Activated CD4-positive, alpha-beta T cell treated with anti-CD3 and anti-CD28 coated beads for 4 hours (primary cell): ENCODE measurements at regions not wholly inside any gene's neighbourhood (a gene's known extent, or its start where the extent isn't known, plus 50 kb on each side); places are given as distances from the start of the nearest gene placed in this dataset.
"Not testable (repeated sequence)": the region's sequence is repeated elsewhere in the genome, so short reads cannot be mapped to it uniquely, and the experiment has no call there.

ENCODE experiments used
- DNase-seq, 2 donors: peaks; one replicate each; pipeline ENCODE4 v3.0.0-alpha.2; 2020

DNA sequence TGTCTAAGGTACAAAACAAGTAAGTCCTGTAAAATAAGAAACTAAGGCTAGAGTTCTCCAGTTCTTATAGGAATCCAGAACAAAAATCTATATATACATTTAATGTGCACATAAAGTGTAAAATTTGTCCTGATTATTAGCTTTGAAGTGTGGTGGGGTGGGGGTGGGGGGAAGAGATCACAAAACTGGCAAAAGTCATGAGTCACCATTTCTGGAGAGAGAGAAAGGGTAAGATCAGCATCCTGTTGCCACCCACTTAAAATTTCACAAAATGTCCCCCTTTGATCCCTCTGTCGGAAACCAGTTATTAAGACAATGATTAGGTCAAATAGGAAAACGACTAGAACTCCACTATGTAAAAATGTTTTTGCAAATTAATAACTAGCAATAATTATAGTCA, 482.0 kb upstream of the POU3F2 start:
- no peak for DNase-seq

DNA sequence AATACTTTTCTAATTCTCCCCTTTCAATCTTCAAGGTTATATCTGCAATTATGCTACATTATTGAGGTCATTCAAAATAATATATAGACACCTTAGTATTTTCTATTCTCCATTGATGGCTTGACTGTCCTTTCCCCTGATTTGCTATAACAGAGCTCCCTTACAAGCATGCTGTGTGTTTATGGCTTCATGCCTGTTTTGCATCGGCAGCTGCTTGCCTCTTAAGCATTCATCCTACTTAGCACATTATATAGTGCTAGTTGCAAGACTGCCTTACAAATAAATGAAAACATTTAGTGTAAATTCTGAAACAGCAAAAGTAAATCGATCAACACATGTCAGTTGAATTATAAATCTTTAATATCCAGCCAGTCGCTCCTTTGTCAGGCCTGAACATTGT, 476.2 kb upstream of the POU3F2 start:
- no peak for DNase-seq

DNA sequence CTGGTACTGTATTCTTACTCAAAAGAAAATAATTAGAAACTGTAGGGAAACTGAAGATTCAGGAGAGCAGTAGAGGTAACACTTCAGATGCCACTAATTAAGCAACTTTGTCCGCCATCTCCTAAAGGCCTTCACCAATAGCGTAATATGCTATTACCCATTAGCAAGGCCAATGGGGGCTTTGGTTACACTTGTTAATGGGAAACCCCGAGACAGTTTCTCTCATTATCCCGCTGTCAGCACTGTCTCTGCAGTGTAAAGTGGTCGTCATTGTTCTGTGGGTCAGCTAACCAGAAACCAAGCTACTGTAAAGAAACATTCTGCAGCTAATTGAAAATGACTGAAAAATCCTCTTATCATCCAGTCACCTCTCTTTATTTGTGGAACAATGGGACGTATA, 468.0 kb upstream of the POU3F2 start:
- DNase-seq: no peak

DNA sequence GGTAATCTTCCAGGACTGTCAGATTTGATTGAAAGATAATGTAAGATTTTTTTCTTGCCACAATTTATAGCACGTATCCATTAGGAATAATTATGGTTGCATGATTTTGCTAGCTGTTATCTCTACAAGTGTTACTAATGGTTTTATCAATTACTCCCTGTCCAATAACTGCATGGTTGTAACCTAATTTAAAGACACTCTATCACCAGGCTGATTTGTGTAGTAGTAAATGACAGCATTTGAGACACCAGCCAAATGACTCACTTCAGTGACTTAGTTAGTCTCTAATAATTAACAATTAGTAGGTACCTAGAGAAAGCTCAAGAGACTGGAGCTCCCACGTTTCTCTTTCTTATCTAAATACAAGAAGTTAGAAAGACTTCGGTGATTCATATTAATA, 453.8 kb upstream of the POU3F2 start:
- DNase-seq: no peak

DNA sequence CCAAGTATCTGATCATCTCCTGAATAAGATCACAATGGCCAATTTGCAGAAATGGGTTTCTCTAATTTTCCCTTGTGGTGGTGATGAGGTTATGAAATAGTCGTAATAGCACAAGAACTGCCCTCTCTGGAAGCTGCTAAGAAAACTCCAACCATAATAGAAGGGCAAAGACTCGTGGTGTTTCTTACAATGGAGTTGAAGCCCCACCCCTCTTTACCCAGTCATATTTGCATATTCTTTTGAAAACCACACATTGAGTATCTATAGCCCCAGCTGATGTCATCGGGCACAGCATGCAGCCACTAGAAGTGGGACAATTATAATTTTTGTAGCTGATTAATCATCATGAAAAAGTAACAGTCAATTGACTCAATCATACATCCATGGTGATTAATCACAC, 452.1 kb upstream of the POU3F2 start:
- no peak for DNase-seq

DNA sequence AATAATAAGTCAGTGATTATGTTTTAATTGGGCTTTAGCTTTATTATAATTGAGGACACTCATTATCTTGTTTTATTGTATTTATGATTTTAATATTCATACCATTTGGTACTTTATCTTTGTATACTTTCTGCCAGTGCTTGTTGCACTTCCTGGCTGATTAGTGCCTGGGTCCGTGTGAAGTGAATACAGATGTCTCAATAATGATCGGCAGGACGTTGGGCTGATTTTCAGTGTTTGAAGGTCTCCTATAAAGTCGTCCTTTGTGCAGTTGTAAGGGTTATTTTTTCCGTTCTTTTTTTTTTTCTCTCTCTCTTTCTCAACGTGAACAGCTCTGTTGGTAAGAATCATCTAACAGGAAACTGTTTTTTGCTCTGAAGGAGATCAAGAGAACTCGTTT, 450.0 kb upstream of the POU3F2 start:
- no peak for DNase-seq

DNA sequence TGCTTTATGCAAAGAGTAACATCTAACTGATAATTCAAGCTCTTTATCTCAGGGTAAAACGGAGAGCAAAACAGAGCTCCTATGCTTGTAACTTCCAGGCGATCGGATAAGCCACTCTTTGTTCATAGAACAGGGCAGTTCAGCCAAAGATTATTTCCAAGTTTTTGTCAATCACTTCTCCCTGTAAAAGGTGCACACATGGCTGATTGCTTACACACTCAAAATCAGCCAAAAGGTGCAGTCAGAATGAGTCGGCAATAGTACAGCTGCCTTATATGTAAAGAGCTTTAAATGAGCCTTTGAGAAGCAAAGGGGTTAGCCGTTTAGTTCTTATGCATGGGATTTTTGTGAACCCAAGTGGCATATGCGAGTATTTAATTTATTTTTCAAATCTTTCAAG, 449.6 kb upstream of the POU3F2 start:
- DNase-seq: no peak

DNA sequence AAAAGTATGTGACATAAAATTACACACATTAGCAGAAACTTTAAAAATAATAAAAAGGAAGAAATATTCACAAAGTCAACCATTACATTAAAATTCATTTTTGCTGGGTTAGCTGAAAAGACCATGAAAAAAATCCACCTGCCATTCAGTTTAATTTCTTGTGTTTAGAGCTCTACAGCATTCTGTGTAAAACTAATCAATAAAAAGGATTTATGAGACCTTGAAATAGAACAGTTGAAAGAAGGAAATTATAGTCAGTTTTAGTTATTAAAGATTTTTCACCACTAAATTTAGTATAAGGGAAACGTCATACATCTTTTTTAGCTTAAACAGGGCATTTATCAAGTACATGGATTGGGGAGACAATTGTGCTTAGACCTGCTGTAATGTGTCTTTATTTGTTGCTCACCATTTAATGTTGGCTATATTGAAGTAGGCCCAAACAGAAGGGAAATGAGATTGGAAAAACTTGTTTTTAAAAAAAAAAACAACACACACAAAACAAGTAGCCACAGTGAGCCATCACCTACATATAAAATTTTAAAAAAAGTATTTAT, 438.7 kb upstream of the POU3F2 start:
- no peak for DNase-seq

DNA sequence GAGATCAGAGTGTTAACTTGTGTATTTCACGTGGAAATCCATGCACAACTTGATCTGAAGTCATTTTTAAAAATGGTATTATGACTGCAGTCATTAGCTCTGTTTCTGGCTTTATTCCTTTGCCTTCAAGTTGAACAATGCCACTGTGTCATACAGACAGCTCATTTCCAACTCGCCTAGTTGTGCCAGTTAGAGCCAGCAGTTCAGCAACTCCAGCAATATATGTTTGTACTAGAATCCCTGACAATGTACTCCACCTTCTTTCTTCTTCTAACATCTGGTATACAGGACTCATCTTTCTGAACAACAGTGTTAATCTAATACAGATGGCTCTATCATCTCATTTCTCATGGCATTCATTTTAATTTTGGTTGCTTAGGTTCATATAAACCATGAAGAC, 418.3 kb upstream of the POU3F2 start:
- DNase-seq: no peak

DNA sequence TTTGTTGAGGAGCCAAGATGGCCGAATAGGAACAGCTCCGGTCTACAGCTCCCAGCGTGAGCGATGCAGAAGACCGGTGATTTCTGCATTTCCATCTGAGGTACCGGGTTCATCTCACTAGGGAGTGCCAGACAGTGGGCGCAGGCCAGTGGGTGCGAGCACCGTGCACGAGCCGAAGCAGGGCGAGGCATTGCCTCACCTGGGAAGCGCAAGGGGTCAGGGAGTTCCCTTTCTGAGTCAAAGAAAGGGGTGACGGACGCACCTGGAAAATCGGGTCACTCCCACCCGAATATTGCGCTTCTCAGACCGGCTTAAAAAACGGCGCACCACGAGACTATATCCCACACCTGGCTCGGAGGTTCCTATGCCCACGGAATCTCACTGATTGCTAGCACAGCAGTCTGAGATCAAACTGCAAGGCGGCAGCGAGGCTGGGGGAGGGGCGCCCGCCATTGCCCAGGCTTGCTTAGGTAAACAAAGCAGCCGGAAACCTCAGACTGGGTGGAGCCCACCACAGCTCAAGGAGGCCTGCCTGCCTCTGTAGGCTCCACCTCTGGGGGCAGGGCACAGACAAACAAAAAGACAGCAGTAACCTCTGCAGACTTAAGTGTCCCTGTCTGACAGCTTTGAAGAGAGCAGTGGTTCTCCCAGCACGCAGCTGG, 417.7 kb upstream of the POU3F2 start:
- not testable (repeated sequence) for DNase-seq

DNA sequence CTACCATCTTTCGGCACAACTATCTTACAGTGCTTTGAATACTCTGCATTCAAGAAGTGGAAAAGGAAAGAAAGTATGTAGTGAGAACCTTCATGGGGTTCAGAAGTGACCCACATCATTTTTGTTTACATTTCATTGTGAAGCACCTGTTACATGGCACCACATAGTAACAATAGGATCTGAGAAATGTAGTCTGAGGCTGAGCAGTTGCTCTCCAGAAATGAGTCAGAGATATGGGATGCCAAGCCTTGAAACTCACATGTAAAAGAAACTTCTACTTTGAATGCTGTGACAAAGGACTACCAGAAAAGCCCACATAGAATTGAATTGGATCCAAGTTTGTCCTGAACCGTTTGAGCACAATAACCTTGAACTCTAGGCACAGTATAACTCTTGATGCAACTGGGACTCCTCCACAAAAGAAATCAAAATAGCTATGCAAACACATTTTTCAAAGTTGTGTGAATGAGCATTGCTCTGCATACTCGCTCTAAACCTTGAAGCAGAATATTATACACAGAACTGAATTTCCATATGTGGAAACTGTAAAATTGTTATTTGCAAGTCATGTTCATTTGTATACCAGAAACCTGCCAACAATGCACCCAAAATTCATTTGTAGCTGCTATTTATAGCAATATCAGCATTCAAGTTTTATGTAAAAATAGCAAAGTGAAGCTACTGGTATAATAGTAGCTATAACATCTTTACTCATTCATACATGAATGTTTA, 400.9 kb upstream of the POU3F2 start:
- no peak for DNase-seq

DNA sequence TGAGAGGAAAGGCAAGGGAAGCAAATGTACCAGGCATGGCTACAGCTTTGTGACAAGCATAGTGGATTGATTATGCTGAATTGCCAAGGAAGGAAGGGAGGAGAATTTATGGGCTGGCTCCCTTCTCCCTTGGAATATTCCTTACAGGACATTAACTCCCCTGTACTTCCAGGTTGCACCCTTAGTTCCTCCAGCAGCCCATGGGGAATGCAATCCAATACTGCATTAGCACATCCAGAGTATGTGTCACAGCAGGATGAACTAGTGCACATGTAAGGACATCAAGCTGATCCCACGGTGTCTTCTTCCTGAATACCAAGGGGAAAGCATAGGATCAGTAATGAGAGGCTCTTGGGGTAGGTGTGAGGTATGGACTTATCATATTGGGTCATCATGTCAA, 390.7 kb upstream of the POU3F2 start:
- DNase-seq: no peak

DNA sequence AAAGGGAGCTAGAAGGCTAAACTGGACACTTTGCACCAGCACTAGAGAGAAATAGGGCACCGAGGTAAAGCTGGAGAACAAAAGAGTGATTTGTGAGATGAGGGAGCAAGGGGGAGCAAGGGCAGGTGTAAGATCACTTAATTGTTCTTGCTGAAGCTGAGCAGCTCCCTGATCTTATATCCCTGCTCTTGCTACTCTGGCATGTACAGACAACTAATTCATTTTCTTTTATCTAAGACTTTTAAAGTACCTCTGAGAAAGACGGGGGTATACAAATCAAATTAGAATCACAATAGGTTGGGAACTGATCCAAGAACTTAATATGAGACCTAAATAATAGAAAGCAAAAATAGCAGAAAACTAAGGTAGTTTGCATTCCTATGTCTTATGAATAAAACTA, 381.7 kb upstream of the POU3F2 start:
- no peak for DNase-seq

DNA sequence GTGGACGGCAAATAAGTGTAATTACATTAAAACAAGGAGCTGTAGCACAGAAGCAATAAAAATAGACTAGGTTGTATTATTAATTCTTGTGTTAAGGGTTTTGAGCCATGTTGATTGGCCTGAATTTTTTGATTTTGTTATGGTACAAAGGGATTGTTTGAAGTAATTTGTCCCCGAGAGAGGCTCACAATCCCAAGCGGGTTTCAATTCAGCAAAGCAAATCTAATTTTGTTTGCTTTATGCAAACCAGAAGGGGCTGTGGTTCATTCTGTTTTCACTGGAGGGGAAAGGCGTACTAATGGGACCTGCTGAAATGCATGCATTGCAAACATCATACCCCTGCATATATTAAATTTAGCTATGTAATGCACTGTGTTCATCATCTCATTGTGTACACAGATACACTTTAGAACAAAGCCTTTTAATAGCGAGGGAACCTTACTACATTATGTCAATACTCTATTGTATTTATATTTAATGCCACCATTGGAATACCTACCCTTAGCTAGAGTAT, 379.5 kb upstream of the POU3F2 start:
- DNase-seq: no peak

DNA sequence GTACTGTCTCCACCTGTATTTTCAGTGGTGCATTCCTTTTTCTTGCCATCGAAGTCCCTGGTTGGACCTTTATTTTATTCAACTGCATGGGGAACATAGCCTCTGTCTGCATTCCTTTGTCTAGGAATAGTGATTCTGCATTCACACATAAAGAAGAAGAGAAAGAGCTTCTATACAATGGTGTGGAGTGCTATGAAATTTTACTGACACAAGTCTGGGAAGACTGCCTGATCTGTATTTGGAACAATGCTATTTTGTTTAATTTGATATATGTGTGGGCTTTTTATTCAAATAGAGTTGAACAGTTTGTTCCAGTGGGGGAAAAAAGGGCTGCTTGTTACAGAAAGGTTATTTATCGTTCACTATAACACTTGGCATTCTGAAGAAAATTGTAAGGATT, 375.7 kb upstream of the POU3F2 start:
- no peak for DNase-seq

DNA sequence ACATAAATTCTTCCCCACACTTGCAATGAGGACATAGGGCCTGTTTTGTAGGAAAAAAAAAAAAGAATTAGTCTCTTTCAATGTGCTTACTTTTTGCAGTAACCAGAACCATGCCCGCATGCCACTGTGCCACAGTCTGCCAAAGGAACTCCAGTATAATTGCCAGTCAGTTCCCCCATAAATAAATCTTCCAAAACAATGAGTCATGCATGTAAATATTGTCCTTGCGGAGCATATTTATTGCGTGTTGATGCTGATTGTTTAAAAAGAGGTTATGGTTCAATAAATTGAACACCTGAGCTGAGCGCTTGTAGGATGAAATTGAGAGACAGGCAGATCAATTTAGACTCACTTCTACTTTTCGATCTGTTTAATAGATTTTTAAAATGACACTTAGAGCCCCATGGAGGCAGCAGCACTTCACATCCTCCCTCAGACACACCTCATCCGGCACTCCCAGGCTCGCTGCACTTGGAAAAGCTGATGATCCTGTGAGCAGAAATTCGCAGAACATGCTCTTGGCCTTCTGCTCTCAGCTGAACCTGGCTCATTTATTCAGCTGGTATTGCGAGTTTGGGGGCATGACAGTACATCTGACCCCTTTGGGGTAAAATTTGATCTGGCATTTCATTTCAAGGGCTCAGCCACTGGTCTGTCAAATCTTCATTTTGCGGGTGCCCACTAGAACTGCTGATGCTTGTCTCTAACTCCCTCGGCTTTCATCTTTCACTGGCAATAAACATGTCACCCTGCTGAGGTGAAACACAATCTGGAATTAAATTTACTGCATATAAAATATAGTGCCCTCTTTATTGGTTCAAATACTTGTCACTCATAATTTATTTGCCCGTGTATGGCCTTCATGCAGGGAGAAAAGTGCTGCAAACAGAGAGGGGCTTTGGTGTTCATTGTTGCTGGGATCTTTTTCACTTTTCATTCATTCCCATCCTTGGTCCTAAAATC, 371.1 kb upstream of the POU3F2 start:
- DNase-seq: no peak

DNA sequence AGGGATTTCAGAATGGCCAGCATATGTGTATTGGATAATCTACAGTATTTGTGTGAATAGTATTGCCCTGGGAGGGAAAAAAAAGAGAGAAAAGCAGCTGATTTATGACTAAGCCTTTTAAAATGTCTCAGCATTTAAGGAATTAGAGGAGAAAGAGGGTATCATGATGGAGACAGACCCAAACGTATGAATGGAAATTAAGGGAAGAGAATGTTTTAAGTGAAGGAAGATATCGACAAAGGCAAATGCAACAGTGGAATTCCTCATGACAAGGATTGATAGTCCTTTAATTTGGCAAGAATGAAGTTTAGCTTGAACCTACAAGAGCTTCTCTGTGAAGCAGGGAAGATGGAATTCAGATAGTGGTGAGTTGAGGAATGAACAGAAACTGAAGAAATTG, 367.3 kb upstream of the POU3F2 start:
- no peak for DNase-seq

DNA sequence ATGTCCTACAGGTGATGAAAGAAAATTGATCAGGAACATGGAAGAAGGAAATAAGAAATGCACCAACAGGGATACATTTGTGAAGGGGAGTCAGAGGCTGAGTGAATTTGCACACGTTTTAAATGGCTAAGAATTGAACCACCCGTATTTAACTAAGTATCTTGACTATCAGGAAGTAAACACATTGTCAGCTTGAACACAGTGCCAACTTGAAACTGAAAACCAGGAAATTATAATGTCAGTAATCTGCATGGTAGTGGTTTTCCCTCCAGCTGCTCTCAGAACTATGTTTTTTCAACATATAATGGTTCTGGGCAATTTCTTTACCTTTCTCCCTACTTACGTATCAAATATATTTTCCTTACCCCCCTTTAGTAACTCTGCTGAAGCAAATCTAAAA, 366.5 kb upstream of the POU3F2 start:
- DNase-seq: no peak

DNA sequence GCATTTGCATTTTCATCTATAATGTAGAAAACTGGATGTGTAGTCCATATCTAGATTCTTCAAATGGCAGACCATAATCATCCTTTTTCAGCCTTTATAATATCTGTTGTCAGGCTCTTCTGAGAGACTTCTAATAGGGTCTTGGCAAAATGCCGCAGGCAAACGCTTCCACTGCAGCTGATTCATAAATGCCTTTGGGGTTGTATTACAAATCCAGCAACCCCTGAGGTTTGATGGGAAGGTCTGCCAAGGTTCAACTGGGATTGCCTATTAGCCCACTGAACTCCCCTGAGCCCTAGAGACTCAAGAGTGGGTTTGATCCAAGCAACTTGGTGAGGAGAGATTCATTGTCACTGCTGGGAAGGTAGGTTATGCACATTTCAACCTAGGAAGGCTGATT, 365.2 kb upstream of the POU3F2 start:
- DNase-seq: no peak

DNA sequence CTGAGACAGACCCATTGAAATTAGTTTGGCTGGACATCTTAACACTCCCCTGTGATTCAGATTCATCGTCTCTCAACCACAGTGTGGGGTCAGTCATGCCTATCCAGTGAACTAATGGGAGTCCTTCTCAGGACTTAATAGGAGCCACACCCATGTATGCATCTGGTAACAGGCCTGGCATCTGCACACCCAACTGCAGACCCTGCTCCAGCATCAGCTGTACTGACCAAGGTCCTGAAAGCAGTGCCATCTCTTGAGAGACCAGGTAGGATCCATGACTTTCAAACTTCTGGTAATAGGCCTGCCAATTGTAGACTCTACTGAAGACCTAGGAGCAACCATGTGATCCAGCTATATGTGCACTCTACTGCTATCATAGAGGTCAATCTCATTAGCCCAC, 363.6 kb upstream of the POU3F2 start:
- no peak for DNase-seq

DNA sequence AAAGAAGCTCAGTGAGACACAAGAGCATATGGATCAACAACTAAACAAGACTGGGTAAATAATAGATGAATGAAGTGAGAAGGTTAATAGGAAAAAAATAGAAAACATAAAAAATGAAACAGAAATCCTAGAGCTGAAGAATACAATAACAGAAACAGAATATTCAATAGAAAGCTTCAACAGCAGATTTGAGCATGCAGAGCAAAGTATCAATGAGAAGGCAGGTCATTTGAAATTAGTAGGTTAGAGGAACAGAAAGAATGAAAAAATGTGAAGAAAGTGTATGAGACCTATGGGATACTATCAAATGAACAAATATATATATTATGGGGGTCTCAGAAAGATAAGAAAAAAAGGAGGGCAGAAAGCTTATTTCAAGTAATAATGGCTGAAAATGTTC, 362.9 kb upstream of the POU3F2 start:
- DNase-seq: no peak

DNA sequence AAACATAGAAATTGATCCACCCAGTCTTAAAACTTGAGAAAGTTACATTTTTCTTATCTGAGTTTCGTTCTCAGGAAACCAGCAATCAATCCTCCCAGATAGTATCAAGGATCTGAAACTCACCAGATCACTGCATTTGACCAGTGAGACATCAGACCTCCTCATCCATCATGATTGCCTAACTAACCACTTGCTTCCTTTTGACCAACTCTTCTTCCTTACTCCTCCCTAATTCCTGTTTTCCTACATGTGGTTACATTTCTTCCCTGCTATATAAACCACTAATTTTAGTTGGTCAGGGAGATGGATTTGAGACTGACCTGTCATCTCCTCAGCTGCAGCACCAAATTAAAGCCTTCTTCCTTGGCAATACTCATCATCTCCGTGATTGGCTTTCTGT, 357.1 kb upstream of the POU3F2 start:
- no peak for DNase-seq

DNA sequence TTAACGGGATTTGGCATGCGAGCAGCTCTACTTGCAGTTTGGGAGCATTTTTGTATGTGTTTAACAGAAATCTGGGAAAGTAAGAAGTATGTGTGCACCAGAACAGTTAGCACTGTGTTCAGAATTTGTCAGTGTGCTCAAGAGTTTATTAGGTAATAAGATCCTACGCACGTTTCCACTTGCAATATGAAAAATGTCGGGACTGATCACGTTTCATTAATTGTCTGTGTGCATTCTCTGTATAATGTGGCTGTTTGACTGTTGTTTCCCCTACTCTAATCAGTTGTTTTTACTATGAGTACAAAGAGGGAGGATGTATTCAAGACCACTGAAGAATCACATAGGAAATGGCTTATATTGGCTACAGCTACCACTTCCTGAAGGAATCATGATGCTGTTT, 349.7 kb upstream of the POU3F2 start:
- no peak for DNase-seq
